ENCODE measurements at regions not wholly inside any gene's neighbourhood (a gene's known extent, or its start where the extent isn't known, plus 50 kb on each side); places are given as distances from the start of the nearest gene placed in this dataset.

DNA sequence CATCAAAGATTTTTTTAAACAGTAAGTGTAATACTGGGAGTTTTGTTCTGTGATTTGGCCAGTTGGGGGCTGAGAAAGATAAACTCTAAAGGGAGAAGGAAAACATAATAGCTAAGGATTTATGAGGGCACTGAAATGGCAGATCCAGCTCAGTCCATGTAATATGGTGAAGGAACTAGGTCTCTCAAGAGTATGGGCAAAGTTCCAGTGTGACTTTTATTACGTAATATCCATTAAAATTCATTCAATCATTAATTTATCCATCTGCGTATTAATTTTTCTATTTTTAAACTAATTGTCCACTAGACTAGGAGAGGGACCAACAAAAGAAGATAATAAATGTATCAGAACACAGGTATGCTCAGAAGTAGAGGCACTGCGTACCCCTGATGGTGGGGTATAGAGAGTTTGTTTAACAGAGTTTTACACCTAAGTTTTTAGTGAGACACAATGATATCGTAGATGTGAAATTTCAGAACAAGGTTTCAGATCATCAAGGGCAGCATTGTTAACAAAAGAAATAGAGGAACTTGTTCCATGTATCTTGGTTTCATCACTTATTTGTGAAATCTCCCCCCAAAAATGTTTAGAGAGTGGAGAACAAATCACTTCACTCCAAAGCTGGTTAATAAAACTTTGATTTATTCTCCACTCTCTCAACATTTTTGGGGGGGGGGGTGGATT, 351.1 kb downstream of the GRXCR1 start:
- DNase-seq (ENCODE audit: low spot score) = no peak

DNA sequence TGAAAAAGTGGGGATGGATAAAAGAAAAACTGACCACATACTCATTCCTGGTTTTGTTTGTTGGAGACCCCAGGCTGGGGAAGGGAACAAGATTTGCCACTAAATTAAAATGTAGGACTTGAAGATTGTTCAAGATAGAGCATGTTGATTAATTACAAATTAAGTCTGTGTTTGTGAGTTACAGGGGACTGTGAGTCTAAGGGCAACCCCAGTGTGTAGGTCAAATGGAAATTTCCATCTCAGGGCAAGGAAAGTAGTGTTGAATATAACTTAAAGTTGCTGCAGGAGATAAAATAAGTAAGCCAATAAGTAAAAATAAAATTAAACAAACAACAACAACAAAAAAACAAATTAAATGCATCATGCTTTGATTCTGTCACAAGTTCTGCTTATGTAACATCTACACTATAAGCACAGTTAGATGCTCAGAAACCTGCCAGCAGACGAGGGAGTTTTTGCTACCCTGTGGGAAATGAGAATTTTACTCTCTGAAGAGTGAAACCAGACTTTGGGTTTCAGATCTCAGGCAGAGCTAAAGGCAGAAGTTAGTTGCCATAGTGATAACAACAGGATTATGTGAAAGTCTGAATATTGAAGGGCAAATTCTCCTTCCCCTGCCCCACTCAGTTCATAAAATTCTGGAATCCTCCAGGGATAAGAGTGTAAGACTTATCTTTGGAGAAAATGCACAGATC, 352.3 kb downstream of the GRXCR1 start:
- no peak for DNase-seq (ENCODE audit: low spot score)

DNA sequence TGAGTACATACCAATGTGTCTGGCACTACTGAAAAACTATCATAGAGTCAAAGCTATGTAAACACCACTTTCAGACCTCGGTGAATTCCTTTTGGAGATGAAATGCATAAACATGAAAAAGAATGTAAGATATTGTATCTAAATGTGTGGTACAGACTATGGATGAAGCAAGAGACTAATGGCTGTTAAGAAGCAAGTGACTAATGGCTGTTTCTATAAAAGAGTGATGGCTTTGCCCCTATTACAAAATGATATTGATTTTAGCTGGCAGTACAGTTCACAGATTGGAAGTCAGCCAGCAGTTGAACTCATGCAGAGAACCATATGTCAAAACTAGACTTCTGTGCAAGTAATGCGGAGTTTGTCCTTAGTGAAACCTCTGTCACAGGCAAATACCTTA, 359.3 kb downstream of the GRXCR1 start:
- DNase-seq (ENCODE audit: low spot score) = no peak

DNA sequence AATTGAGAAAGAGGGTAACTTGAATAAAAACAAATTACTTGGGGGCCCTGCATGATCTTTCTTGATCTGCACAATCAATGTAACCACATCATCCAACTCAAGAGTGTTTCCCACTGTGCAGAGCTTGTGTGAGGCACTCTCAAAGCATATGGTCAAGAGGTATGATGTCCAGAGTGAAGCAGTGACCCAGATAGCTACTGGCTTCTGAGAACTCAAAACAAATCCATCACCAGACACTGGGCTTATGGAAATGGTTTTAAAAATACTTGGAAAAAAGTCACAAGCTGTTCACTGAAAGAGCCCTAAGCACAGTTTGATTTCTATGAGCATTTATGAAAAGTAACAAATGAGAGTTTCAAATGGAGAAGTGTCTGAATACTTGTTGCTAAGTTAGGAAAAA, 361.0 kb downstream of the GRXCR1 start:
- DNase-seq (ENCODE audit: low spot score) = no peak

DNA sequence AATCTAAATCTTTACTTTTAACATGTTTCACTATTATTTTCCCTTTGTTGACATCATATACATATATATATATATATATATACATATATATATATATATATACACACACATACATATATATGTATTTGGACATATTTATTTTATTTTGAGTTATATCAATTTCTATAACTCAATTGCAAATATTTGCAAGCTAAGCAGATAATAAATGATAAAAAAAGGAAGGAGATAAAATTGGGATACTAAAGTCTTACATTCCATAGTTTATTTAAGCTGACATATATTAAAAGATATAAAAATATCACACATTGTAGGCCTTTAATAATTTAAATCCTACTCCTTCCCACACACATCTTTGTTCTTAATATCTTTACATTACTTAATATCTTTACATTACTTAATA, 372.2 kb downstream of the GRXCR1 start:
- no peak for DNase-seq (ENCODE audit: low spot score)

DNA sequence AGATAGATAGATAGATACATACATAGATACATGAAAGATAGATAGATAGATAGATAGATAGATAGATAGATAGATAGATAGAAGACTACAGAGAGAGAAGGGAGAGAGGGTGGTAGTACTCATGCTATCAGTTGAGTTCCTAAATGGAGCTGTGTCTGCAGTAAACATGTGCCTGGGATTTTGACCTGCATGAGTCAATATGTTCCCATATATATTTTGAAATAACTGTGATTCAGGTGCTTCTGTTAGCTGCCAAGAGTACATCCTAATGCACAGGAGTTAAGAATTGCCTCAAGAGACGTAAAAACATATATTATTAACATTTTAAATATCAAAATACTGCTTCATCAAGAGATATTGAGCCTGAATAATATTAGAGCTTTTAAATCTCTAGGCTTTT, 379.4 kb downstream of the GRXCR1 start:
- DNase-seq (ENCODE audit: low spot score) = no peak

DNA sequence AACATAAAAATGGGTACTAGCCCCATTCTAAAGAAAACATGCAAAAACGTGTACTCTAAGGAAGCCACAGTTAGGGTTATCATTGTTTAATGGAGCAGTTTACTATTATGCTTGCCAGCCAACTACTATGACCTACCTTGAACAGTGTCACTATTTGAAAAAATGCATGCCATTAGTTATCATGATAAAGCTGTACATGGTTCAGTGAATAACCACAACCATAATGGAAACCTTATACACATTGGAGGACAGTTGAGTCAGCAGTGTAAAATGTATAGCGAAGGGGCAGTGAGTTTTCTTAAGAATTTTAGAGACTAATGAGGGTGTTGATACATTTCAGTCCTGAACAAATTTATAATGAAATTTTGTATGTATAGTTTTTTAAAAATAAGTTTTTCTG, 381.9 kb downstream of the GRXCR1 start:
- no peak for DNase-seq (ENCODE audit: low spot score)

DNA sequence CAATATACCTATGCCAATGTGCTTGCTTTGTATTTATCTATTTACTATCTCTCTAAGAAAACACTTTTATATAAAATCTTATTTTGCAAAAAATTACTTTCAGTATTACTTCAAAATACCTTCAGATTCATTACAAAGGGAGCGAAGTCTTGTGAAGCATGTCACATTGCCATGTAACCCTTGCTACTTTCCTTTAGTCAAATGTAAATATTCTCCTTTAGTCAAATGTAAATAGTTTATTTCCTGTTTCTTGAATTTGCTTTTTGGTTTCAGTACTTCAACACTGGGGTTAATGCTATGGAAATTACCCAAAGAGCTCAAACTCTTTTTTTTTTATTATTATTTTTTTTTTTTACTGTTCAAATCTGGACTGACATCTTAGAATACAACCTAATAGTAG, 383.3 kb downstream of the GRXCR1 start:
- DNase-seq (ENCODE audit: low spot score) = no peak

DNA sequence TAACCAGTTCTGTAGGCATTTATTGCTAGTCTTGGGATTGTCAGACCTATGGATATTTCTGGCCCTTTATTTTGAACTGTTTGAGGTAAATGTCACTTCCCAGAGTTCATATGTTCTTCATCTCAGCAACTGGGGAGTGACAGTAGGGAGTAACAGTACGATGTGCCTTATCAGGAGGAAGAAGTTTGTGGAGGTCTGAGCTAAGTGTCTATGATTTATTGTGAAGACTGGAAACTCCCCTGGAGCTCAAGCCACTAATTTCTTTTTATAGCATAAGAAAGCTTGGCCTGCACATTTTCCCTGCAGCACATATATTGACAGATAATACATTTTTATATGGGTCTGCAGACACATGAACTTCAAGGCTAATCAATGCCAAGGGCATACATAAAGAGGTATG, 383.8 kb downstream of the GRXCR1 start:
- no peak for DNase-seq (ENCODE audit: low spot score)

DNA sequence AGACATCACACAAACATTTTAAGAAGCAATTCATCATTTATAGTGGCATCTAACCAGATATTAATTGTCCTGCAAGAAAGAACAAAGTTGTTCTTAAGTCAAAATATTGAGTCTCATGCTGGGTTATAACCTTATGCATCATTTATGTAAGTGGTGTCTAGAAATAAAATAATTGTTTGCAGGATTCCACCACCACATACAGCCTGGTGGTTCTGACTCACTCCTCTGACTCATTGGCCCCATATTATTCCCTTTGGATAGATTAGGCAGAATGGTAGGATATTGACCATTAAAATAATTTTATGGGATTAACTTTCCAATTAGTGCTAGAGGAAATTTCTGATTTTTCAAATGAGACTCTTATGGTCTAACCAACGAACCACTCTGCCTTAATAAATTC, 384.5 kb downstream of the GRXCR1 start:
- DNase-seq (ENCODE audit: low spot score) = peak; percentile 7

DNA sequence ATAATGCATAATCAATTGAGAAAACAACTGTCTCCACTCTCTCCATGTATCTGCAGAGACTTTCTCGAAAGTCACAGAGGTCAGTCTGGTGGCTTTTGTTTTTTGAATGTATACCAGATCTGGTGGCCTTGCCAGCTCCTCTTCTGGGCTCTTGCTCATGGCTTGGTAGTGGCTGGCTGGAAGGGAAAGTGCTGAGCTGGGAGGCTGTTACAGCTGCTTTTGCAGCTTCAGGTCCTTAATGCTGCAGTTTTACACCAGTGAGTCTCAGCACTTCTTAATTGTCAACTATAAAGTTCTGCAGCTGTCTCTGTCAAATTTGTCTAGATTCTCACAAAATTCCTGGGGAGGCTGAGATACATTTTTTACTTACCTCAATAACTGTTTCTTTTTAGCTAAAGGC, 390.0 kb downstream of the GRXCR1 start:
- no peak for DNase-seq (ENCODE audit: low spot score)

DNA sequence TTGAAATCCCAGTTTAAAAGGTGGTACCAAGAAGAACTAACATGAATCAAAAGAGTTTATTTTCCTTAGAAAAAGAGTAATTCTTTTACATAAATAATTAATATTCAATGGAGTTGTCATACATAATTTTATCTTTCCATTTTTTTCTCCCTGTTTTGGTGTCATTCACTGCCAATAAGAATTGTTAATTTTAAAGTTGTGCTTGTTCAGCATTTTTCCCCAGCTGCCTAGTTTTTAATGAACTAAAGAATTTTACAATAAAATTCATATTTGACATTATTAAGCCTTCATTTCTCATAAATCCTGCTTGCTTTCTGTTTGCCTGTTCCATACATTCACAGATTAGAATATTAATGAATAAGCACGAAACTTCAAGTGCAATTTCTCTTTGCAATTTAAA, 393.6 kb downstream of the GRXCR1 start:
- DNase-seq (ENCODE audit: low spot score) = no peak

DNA sequence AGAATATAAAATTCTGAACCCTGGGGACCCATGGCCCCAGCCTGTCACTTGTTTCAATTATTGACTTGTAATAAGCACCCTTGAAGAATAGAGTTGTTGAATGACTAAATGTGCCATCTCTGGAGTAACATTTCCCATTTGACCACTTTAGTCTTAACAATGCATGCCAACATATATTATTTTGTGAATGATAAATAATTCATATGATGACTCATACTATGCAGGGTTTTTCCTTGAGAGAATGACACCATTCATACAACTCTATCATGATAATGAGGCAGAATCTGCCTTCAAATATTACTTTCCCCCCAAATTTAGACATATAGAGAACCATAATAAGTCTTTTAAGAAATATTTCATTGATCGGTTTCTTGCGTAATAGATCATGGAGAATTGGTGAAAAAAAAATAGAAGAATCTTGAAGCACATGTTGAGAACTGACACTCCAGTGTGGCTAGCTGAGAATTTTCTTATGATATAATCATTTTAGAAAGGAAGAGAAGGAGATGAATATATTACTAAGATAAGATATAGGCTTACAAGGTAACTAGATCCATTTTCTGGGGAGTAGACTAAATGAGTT, 404.5 kb downstream of the GRXCR1 start:
- no peak for DNase-seq (ENCODE audit: low spot score)

DNA sequence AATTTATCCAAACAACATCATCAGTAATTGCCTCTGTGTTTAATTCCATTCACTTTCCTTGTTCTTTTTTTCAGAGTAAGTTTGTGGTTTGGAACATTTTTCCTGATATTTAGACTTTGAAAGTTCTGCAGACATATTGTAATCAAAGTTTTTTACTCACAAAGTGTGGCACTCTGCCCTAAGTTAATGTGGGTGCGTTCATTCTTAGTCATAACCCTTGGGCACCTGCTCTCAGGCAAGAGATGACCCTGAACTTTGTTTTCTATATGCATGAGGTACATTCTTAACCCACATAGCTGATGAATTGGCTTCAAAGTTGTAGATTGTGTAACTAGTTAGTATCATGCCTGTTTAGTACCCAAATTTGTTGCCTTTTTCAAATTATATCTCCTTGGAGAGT, 424.3 kb downstream of the GRXCR1 start:
- DNase-seq (ENCODE audit: low spot score) = no peak

DNA sequence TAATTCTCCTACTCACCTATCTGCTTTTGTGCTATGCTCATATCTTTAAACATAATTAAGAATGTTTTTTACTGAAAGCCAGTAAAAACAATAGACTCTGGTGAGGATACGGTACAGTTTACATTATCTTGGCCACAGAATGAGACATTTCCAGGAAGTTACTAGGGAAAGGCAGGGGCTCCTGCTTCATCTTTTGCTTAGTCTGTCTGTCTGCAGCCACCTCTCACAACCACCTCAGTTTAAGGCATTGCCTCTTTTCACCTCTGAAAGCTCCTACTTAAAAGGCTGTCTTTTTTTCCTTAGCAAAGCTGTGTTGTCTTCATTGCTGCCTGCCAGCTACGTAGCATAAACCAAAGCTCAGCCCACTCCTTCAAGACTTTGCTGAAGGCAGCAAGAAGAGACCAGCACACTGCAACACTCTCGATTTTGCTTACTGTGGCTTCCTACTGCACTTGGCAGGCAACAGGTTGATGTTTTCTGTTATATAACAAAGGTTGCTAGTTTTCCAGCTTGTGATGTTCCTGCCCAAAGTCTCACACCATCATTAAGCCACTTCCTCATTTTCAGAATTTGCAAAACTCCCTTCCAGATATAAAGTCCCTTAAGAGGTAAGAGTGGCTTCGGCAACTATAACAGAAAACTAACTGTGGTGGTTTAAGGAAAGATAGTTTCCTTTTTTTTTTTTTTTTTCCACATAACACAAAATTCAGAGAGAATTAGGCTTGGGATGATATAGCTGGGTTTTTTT, 432.9 kb downstream of the GRXCR1 start:
- DNase-seq (ENCODE audit: low spot score) = no peak

DNA sequence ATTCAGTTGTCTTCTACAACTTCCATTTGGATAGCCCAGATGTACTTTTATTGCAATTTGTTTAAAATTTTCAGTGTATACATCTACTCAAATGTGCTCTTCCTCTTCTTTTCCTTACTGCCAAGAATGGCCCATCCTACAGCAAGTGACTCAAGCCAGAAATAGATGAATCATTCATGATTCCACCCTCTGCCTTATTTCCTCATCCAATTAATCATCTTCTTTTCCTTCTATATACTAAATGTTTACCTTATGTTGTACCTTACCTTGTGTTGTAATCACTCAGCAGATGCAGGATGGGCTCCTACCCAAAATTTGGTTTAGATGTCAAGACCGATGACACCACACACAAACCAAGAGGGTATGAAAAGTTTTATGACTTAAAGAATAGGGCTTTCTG, 437.8 kb downstream of the GRXCR1 start:
- DNase-seq (ENCODE audit: low spot score) = peak; percentile 43

DNA sequence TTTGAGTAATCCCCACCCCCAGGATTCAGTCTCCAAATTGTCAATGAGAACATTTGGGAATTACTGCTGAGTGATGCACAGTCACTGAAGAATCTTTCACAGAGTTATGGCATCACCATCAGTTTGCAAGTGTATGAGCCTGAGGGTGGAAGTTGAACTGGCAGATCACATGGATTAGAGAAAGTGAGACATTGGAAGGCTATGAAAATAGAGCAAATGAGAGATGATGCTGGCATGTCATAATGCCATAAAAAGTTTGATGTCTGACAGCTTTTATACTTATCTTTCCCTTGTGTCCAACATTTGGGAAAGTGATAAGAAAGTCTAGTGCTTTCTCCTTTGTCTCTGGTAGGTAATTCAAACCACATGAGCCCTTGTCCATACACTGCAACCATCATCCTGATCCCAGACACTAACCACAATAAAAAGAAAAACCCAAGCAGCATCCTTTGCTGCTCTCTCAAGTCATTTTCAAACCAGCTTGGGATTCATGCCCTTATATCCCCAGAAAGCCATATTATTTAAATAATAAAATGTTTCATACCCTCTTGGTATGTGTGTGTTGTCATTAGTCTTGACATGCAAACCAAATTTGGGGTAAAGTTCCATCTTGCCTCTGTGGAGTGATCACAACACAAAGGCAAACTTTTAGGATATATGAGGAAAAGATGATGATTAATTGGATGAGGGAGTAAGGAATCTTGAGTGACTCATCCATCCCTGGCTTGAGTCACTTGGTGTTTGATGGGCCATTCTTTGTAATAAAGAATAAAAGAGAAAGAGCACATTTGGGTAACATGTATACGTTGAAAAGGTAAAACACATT, 438.9 kb downstream of the GRXCR1 start:
- peak; percentile 51 for DNase-seq (ENCODE audit: low spot score)

DNA sequence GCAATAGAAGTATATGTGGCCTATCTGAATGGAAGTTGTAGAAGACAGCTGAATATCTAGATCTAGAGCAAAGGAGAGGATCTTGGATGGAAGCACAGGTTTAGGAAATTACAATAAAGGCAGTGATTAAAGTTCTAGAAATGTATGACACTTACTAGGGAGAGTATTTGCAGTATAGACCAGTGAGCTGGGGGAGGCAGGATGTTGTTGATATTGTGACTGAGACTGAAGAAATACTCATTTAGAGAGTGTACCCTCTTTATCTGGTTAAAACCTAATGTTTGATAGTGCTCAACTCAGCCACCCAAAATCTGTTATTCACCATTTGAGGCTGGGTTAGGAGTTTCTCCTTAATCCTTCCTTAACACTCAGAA, 439.5 kb downstream of the GRXCR1 start:
- DNase-seq (ENCODE audit: low spot score) = peak; percentile 3

DNA sequence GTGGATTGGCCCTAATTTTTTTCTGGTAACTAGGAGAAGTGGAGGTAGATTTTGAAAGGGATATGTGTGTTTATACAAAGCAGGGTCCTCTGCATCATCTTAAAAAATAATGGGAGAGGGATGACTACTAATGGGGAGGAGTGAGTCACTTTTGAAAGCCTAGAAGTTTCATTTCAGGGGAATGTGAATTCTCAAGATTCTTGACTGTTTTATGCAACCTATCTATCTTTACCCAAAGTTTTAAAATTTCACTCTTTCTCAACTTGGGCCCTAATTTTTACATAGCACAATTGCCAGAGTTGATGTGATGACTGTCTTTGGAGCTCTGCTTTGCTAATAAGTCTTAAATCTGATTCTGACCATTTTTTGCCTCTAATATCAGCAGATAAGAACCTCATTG, 445.2 kb downstream of the GRXCR1 start:
- DNase-seq (ENCODE audit: low spot score) = no peak

DNA sequence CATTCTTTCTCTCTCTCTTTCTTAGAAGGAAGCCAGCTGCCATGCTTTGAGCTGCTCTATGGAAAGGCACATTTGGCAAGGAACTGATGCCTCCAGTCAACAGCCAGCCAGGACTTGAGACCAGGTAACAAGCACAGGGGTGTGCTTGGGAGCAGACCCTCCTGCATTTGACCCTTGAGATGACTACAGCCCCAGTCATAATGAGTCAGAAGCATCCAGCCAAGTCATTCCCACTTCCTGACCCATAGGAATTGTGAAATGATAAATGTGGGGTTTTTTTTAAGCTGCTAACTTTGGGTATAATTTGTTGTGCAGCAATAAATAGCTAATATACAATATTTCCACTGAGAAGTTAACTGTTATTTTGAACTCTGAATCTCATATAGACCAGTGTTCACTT, 446.9 kb downstream of the GRXCR1 start:
- DNase-seq (ENCODE audit: low spot score) = no peak

DNA sequence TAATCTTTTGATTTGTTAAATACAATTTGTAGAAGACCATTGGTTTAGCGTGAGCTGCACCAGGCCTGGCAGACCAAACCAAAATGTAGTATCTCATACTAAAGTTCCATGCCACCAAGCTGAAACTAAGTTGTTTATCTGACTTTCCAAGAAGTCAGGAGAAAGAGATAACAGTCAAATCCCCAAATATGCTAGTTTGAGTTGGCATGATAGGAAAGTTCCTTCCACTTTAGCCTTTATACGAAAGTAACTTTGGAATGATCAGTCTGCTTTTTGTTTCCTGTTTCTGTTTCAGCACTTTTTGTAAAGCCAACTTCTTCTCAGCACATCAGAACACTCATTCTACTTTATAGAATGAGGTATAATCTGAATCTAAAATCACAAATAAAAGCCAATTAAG, 449.2 kb downstream of the GRXCR1 start:
- no peak for DNase-seq (ENCODE audit: low spot score)

DNA sequence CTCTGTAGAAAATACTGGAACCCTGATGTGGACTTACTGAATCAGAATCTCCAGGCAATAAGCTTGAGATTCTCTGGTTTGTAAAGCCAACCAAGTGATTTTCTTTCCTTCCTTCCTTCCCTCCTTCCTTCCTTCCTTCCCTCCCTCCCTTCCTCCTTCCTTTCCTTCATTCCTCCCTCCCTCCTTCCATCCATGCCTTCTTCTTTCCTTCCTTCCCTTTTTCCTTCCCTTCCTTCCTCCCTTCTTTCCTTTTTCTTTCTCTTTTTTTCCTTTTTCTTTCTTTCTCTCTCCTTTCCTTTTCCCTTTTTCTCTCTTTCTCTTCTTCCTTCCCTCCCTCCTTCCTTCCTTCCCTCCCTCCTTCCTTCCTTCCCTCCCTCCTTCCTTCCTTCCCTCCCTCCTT, 450.8 kb downstream of the GRXCR1 start:
- DNase-seq (ENCODE audit: low spot score) = no peak

Measured in RKO (cell line).